Esophagus muscularis mucosa (tissue), 3 donors: ENCODE measurements at regions not wholly inside any gene's neighbourhood (a gene's known extent, or its start where the extent isn't known, plus 50 kb on each side); places are given as distances from the start of the nearest gene placed in this dataset.

ENCODE experiments used
- CTCF ChIP-seq, 3 experiments: fragments of 200-600 bp in 2 of 3; fragments of 450-650 bp in 1 of 3; sonication (generic) in 2 of 3; IDR thresholded peaks; one replicate each; pipeline ENCODE4 v1.5.1; 2017 to 2019; ENCODE audit warnings: antibody characterized with exemption in 3 of 3, mild to moderate bottlenecking in 2 of 3, moderate library complexity in 1 of 3
- POLR2A ChIP-seq: fragments of 450-650 bp; IDR thresholded peaks from one replicate; pipeline ENCODE4 v1.6.1; 2017; ENCODE audit warnings: antibody characterized with exemption, moderate library complexity, mild to moderate bottlenecking, low read depth

- TF ChIP-seq CTCF (IDR thresholded peaks at IDR 0.05) (no peak), POLR2A (no peak)
These were observed 413.2 kb upstream of the KLF6 start for GRCh38 chr10:4198216-4198615.
